ENCODE measurements at regions not wholly inside any gene's neighbourhood (a gene's known extent, or its start where the extent isn't known, plus 50 kb on each side); places are given as distances from the start of the nearest gene placed in this dataset.
"Not testable (repeated sequence)": the region's sequence is repeated elsewhere in the genome, so short reads cannot be mapped to it uniquely, and the experiment has no call there.

GRCh38 chr9:6104406-6104805 is 89.0 kb upstream of the RANBP6 start:
- DNase-seq (ENCODE audit: low read depth, low spot score) = not testable (repeated sequence)

GRCh38 chr9:6103911-6104310 is 88.5 kb upstream of the RANBP6 start:
- not testable (repeated sequence) for DNase-seq (ENCODE audit: low read depth, low spot score)

- DNase-seq (ENCODE audit: low read depth, low spot score) = not testable (repeated sequence)
Measured at GRCh38 chr9:6102336-6102987, 87.0 kb upstream of the RANBP6 start.

- DNase-seq (ENCODE audit: low read depth, low spot score) = not testable (repeated sequence)
Measured at GRCh38 chr9:6101725-6102124, 86.3 kb upstream of the RANBP6 start.

GRCh38 chr9:6099346-6099745 is 83.9 kb upstream of the RANBP6 start:
- not testable (repeated sequence) for DNase-seq (ENCODE audit: low read depth, low spot score)

GRCh38 chr9:6098431-6098830 is 83.0 kb upstream of the RANBP6 start:
- DNase-seq (ENCODE audit: low read depth, low spot score) = no peak

- DNase-seq (ENCODE audit: low read depth, low spot score) = no peak
Measured at GRCh38 chr9:6096821-6097220, 81.4 kb upstream of the RANBP6 start.

- DNase-seq (ENCODE audit: low read depth, low spot score) = no peak
Measured at GRCh38 chr9:6090277-6091210, 75.1 kb upstream of the RANBP6 start.

GRCh38 chr9:6089300-6089699 is 73.9 kb upstream of the RANBP6 start:
- no peak for DNase-seq (ENCODE audit: low read depth, low spot score)

- no peak for DNase-seq (ENCODE audit: low read depth, low spot score)
Measured at GRCh38 chr9:6086006-6086655, 70.7 kb upstream of the RANBP6 start.

- peak; percentile 54 for DNase-seq (ENCODE audit: low read depth, low spot score)
Measured at GRCh38 chr9:6080154-6080716, 64.8 kb upstream of the RANBP6 start.

GRCh38 chr9:6079386-6079785 is 64.0 kb upstream of the RANBP6 start:
- no peak for DNase-seq (ENCODE audit: low read depth, low spot score)

- DNase-seq (ENCODE audit: low read depth, low spot score) = no peak
Measured at GRCh38 chr9:6078382-6079105, 63.1 kb upstream of the RANBP6 start.

- no peak for DNase-seq (ENCODE audit: low read depth, low spot score)
Measured at GRCh38 chr9:6076851-6077250, 61.4 kb upstream of the RANBP6 start.

- DNase-seq (ENCODE audit: low read depth, low spot score) = no peak
Measured at GRCh38 chr9:6073731-6074130, 58.3 kb upstream of the RANBP6 start.

- DNase-seq (ENCODE audit: low read depth, low spot score) = no peak
Measured at GRCh38 chr9:6072865-6073264, 57.4 kb upstream of the RANBP6 start.

GRCh38 chr9:6072453-6072852 is 57.0 kb upstream of the RANBP6 start:
- no peak for DNase-seq (ENCODE audit: low read depth, low spot score)

GRCh38 chr9:6068983-6069382 is 53.6 kb upstream of the RANBP6 start:
- DNase-seq (ENCODE audit: low read depth, low spot score) = no peak

- no peak for DNase-seq (ENCODE audit: low read depth, low spot score)
Measured at GRCh38 chr9:6067426-6067825, 52.0 kb upstream of the RANBP6 start.
